ENCODE measurements at regions not wholly inside any gene's neighbourhood (a gene's known extent, or its start where the extent isn't known, plus 50 kb on each side); places are given as distances from the start of the nearest gene placed in this dataset.

GRCh38 chr16:72317446-72317845 lies 145.5 kb upstream of the PMFBP1 start:
- DNase-seq (no peak), ATAC-seq (peak; percentile 75 to 81)
- Histone ChIP-seq H3K4me3 (no peak overlapping the region), H3K27me3 (no peaks in the 10 kb centered on the region), H3K27ac (no peak overlapping the region), H3K36me3 (no peaks in the 10 kb centered on the region), H3K4me1 (no peaks in the 10 kb centered on the region), H3K9me3 (no peaks in the 10 kb centered on the region)
- intact Hi-C loops (cut with DNase I; ENCODE audit: low total_unique reads), result no loop called here
- TF ChIP-seq POLR2A (IDR thresholded peaks at IDR 0.05) (no peak), CTCF (IDR thresholded peaks at IDR 0.05 in 4 of 5, conservative IDR thresholded peaks at IDR 0.05 in 1 of 5) (no peak)
- in situ Hi-C loops (cut with MboI; ENCODE audit: low sequenced_read_pairs in 4 of 4), result no loop called here

- in situ Hi-C loops (cut with MboI; ENCODE audit: low sequenced_read_pairs in 4 of 4), result no loop called here
- Histone ChIP-seq H3K27ac (no peak overlapping the region), H3K36me3 (no peaks in the 10 kb centered on the region), H3K4me1 (no peaks in the 10 kb centered on the region), H3K4me3 (no peak overlapping the region), H3K9me3 (no peaks in the 10 kb centered on the region), H3K27me3 (no peaks in the 10 kb centered on the region)
- TF ChIP-seq POLR2A (IDR thresholded peaks at IDR 0.05), result no peak
- no peak for TF ChIP-seq CTCF (IDR thresholded peaks at IDR 0.05 in 4 of 5, conservative IDR thresholded peaks at IDR 0.05 in 1 of 5)
- ATAC-seq, result no peak
- intact Hi-C loops (cut with DNase I; ENCODE audit: low total_unique reads), result no loop called here
- DNase-seq, result no peak
Measured at GRCh38 chr16:72313903-72314302, 141.9 kb upstream of the PMFBP1 start.

GRCh38 chr16:72312828-72313227 lies 140.9 kb upstream of the PMFBP1 start:
- in situ Hi-C loops (cut with MboI; ENCODE audit: low sequenced_read_pairs in 4 of 4), result no loop called here
- TF ChIP-seq CTCF (IDR thresholded peaks at IDR 0.05 in 4 of 5, conservative IDR thresholded peaks at IDR 0.05 in 1 of 5) (no peak), POLR2A (IDR thresholded peaks at IDR 0.05) (no peak)
- H3K9me3 ChIP-seq, result no peaks in the 10 kb centered on the region
- DNase-seq, result no peak
- H3K27me3 ChIP-seq, result no peaks in the 10 kb centered on the region
- H3K27ac ChIP-seq, result no peak overlapping the region
- intact Hi-C loops (cut with DNase I; ENCODE audit: low total_unique reads), result no loop called here
- H3K4me1 ChIP-seq, result no peaks in the 10 kb centered on the region
- ATAC-seq, result no peak
- no peak overlapping the region for H3K4me3 ChIP-seq
- H3K36me3 ChIP-seq, result no peaks in the 10 kb centered on the region

DNA sequence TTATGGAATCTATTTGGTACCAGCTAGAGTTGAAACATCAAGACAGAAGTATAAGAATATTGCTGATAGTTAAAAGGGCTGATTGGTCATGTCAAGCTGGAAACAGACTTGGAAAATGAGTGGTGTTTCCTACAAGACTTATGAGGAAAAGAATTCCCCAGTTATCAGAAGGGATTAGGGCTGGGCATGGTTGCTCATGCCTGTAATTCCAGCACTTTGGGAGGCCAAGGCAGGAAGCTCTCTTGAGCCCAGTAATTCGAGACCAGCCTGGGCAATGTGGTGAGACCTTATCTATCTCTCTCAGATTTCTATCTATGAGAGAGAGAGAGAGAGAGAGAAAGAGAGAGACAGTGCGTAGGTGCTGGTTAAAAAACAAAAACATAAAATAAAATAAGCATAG lies 139.5 kb upstream of the PMFBP1 start:
- no peak for DNase-seq
- no peaks in the 10 kb centered on the region for H3K36me3 ChIP-seq
- intact Hi-C loops (cut with DNase I; ENCODE audit: low total_unique reads), result no loop called here
- in situ Hi-C loops (cut with MboI; ENCODE audit: low sequenced_read_pairs in 4 of 4), result no loop called here
- no peaks in the 10 kb centered on the region for H3K27me3 ChIP-seq
- no peak overlapping the region for H3K27ac ChIP-seq
- H3K9me3 ChIP-seq, result no peaks in the 10 kb centered on the region
- no peak for ATAC-seq
- H3K4me1 ChIP-seq, result no peaks in the 10 kb centered on the region
- TF ChIP-seq POLR2A (IDR thresholded peaks at IDR 0.05) (no peak), CTCF (IDR thresholded peaks at IDR 0.05 in 4 of 5, conservative IDR thresholded peaks at IDR 0.05 in 1 of 5) (no peak)
- H3K4me3 ChIP-seq, result no peak overlapping the region

DNA sequence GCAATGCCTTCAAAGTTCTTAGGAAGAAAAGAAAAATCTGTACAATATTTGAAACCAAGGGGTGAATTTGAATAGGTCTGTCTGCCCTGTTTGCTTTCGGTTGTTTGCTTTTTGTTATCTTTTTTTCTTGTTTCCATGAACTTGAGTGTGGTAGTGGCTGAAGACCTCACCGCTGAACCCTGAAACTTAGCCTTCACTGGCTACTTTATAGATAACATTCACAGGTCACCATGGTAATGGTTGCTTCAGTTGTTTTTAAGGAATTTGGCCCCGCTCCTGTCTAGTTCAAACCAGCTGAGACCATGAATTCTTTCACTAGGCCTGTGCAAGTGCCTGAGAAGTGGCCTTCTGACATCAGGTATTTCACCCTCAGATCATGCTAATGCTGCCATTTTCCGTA lies 137.0 kb upstream of the PMFBP1 start:
- ATAC-seq (no peak), DNase-seq (no peak)
- TF ChIP-seq CTCF (IDR thresholded peaks at IDR 0.05 in 4 of 5, conservative IDR thresholded peaks at IDR 0.05 in 1 of 5), result no peak
- TF ChIP-seq POLR2A (IDR thresholded peaks at IDR 0.05), result no peak
- in situ Hi-C loops (cut with MboI; ENCODE audit: low sequenced_read_pairs in 4 of 4), result no loop called here
- no peaks in the 10 kb centered on the region for H3K36me3 ChIP-seq
- H3K4me1 ChIP-seq, result no peaks in the 10 kb centered on the region
- H3K9me3 ChIP-seq, result no peaks in the 10 kb centered on the region
- no peaks in the 10 kb centered on the region for H3K27me3 ChIP-seq
- H3K27ac ChIP-seq, result no peak overlapping the region
- no peak overlapping the region for H3K4me3 ChIP-seq
- intact Hi-C loops (cut with DNase I; ENCODE audit: low total_unique reads), result no loop called here
